ENCODE measurements at regions not wholly inside any gene's neighbourhood (a gene's known extent, or its start where the extent isn't known, plus 50 kb on each side); places are given as distances from the start of the nearest gene placed in this dataset.

DNA sequence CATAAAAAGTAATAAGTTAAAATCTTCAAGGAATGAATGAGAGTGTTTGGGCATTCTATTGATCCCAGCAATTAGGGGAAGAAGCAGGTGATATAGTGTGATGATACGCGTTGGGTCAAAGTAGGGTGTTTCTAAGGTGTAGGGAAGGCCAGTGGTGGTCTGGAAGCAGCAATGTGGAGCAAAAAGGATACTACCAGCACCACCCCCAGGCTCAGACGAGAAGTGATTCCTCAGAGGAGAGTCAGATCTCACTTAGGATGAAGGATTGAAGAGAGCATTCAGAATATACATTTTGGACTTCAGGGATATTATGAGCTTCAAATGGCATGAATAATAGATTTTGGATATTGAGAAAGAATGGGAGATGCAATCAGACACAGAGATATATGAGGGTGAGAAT, 497.6 kb downstream of the RMST start:
- Histone ChIP-seq H3K27ac (ENCODE audit: low read length) (no peak overlapping the region), H2AFZ (ENCODE audit: low read depth, low read length) (no peak overlapping the region), H3K9me2 (ENCODE audit: insufficient read depth, low read length) (no peaks in the 10 kb centered on the region), H3K9ac (ENCODE audit: low read length) (no peak overlapping the region), H3K9me3 (ENCODE audit: low read length) (no peaks in the 10 kb centered on the region), H3K4me3 (ENCODE audit: low read length) (no peak overlapping the region), H3F3A (ENCODE audit: insufficient read depth, low read length, poor library complexity, severe bottlenecking) (no peaks in the 10 kb centered on the region), H4K20me1 (ENCODE audit: insufficient read depth) (no peaks in the 10 kb centered on the region), H3K79me2 (replicated peaks; ENCODE audit: insufficient read depth, low read length) (no peaks in the 10 kb centered on the region), H3K4me2 (ENCODE audit: low read length) (no peak overlapping the region), H3K27me3 (ENCODE audit: insufficient read depth, low read depth, low read length) (no peaks in the 10 kb centered on the region), H3K36me3 (ENCODE audit: insufficient read depth, low read length) (no peaks in the 10 kb centered on the region)
- TF ChIP-seq, protein P1, sequence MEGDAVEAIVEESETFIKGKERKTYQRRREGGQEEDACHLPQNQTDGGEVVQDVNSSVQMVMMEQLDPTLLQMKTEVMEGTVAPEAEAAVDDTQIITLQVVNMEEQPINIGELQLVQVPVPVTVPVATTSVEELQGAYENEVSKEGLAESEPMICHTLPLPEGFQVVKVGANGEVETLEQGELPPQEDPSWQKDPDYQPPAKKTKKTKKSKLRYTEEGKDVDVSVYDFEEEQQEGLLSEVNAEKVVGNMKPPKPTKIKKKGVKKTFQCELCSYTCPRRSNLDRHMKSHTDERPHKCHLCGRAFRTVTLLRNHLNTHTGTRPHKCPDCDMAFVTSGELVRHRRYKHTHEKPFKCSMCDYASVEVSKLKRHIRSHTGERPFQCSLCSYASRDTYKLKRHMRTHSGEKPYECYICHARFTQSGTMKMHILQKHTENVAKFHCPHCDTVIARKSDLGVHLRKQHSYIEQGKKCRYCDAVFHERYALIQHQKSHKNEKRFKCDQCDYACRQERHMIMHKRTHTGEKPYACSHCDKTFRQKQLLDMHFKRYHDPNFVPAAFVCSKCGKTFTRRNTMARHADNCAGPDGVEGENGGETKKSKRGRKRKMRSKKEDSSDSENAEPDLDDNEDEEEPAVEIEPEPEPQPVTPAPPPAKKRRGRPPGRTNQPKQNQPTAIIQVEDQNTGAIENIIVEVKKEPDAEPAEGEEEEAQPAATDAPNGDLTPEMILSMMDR (IDR thresholded peaks at IDR 0.05; ENCODE audit: poor library complexity, severe bottlenecking), result no peak
- TF ChIP-seq RAD21 (conservative IDR thresholded peaks at IDR 0.05), result no peak
- no peak for TF ChIP-seq POLR2AphosphoS5 (IDR thresholded peaks at IDR 0.05)
- no peak for TF ChIP-seq TAF1 (IDR thresholded peaks at IDR 0.05; ENCODE audit: low read depth)
- TF ChIP-seq EP300 (conservative IDR thresholded peaks at IDR 0.05; ENCODE audit: poor library complexity, severe bottlenecking), result no peak
- TF ChIP-seq SMC3 (conservative IDR thresholded peaks at IDR 0.05; ENCODE audit: poor library complexity), result no peak
- no peak for TF ChIP-seq MXI1 (conservative IDR thresholded peaks at IDR 0.05; ENCODE audit: poor library complexity, severe bottlenecking)
- TF ChIP-seq, protein P2, sequence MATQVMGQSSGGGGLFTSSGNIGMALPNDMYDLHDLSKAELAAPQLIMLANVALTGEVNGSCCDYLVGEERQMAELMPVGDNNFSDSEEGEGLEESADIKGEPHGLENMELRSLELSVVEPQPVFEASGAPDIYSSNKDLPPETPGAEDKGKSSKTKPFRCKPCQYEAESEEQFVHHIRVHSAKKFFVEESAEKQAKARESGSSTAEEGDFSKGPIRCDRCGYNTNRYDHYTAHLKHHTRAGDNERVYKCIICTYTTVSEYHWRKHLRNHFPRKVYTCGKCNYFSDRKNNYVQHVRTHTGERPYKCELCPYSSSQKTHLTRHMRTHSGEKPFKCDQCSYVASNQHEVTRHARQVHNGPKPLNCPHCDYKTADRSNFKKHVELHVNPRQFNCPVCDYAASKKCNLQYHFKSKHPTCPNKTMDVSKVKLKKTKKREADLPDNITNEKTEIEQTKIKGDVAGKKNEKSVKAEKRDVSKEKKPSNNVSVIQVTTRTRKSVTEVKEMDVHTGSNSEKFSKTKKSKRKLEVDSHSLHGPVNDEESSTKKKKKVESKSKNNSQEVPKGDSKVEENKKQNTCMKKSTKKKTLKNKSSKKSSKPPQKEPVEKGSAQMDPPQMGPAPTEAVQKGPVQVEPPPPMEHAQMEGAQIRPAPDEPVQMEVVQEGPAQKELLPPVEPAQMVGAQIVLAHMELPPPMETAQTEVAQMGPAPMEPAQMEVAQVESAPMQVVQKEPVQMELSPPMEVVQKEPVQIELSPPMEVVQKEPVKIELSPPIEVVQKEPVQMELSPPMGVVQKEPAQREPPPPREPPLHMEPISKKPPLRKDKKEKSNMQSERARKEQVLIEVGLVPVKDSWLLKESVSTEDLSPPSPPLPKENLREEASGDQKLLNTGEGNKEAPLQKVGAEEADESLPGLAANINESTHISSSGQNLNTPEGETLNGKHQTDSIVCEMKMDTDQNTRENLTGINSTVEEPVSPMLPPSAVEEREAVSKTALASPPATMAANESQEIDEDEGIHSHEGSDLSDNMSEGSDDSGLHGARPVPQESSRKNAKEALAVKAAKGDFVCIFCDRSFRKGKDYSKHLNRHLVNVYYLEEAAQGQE (IDR thresholded peaks at IDR 0.05; ENCODE audit: borderline replicate concordance), result no peak
- TF ChIP-seq EZH2 (IDR thresholded peaks at IDR 0.05; ENCODE audit: borderline replicate concordance, insufficient read depth, low read length, poor library complexity, severe bottlenecking), result no peak

DNA sequence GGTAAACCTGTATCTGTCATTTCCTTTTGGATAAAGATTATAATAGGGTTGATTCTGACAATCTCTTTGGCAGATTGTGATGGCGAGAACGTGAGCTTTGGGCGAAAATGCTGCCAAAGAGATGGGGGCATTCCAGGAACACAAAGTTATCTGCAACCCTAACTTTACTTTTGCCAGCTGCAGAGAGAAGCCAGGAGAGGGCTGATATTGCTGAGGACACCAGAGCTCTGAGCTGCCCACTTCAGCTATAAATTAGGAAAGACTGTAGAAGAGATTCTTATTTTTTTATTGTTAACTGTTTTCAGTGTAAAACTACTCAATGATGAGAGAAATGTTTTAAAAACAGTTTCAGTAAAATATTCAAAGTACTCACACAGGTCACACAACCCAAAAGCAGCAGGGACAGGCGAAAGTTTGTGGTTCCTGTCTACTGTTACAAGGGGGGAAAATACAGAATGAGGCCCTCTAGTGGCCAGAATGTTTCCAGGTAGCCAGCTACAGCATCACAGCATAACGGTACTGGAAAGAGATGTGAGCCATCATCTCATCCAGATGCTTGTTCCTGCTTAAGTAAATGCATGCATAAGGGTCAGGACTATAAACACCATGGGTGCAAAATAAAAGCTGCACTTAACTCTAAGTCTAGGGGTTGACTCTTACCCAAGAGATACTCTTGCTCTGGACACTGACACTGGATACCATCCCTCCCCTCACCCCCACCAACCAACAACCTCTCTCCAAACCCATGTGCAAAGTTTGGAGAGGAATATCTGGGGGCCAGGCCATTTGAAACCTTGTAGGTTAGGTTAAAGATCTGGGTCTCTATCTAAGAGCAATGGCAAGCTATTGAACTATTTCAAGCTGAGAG, 498.4 kb downstream of the RMST start:
- no peaks in the 10 kb centered on the region for H4K20me1 ChIP-seq (ENCODE audit: insufficient read depth)

More for the DNA sequence above, 498.4 kb downstream of the RMST start:
- H3K27ac ChIP-seq (ENCODE audit: low read length), result no peak overlapping the region
- no peaks in the 10 kb centered on the region for H3K79me2 ChIP-seq (replicated peaks; ENCODE audit: insufficient read depth, low read length)
- no peaks in the 10 kb centered on the region for H3K36me3 ChIP-seq (ENCODE audit: insufficient read depth, low read length)
- no peaks in the 10 kb centered on the region for H3F3A ChIP-seq (ENCODE audit: insufficient read depth, low read length, poor library complexity, severe bottlenecking)
- TF ChIP-seq, protein P1 (IDR thresholded peaks at IDR 0.05; ENCODE audit: poor library complexity, severe bottlenecking), result peak; percentile 31
- no peak for TF ChIP-seq MXI1 (conservative IDR thresholded peaks at IDR 0.05; ENCODE audit: poor library complexity, severe bottlenecking)
- no peak for TF ChIP-seq EZH2 (IDR thresholded peaks at IDR 0.05; ENCODE audit: borderline replicate concordance, insufficient read depth, low read length, poor library complexity, severe bottlenecking)
- no peak for TF ChIP-seq TAF1 (IDR thresholded peaks at IDR 0.05; ENCODE audit: low read depth)
- no peak for TF ChIP-seq RAD21 (conservative IDR thresholded peaks at IDR 0.05)
- no peak overlapping the region for H2AFZ ChIP-seq (ENCODE audit: low read depth, low read length)
- no peaks in the 10 kb centered on the region for H3K27me3 ChIP-seq (ENCODE audit: insufficient read depth, low read depth, low read length)
- H3K9me3 ChIP-seq (ENCODE audit: low read length), result no peaks in the 10 kb centered on the region
- no peak overlapping the region for H3K4me2 ChIP-seq (ENCODE audit: low read length)
- no peaks in the 10 kb centered on the region for H3K9me2 ChIP-seq (ENCODE audit: insufficient read depth, low read length)
- H3K4me3 ChIP-seq (ENCODE audit: low read length), result no peak overlapping the region
- no peak overlapping the region for H3K9ac ChIP-seq (ENCODE audit: low read length)

Measured in neural cell (in vitro differentiated cells).